Glutamatergic neuron (in vitro differentiated cells): ENCODE measurements at regions not wholly inside any gene's neighbourhood (a gene's known extent, or its start where the extent isn't known, plus 50 kb on each side); places are given as distances from the start of the nearest gene placed in this dataset.

Experiments used
- DNase-seq: peaks from one replicate; pipeline ENCODE4 v3.0.0; 2022
- H3K27ac Mint-ChIP-seq: one replicate; pipeline ENCODE4 v1.8.0; 2020; ENCODE audit warnings: mild to moderate bottlenecking, mixed read lengths, inconsistent platforms; ENCODE audit not compliant: unreplicated experiment
- H3K27me3 Mint-ChIP-seq: one replicate; pipeline ENCODE4 v1.8.0; 2020; ENCODE audit warnings: mild to moderate bottlenecking, moderate library complexity, mixed read lengths, inconsistent platforms; ENCODE audit not compliant: unreplicated experiment
- H3K36me3 Mint-ChIP-seq: one replicate; pipeline ENCODE4 v1.8.0; 2020; ENCODE audit warnings: mild to moderate bottlenecking, mixed read lengths, inconsistent platforms; ENCODE audit not compliant: unreplicated experiment
- H3K4me1 Mint-ChIP-seq: one replicate; pipeline ENCODE4 v1.8.0; 2020; ENCODE audit warnings: mild to moderate bottlenecking, low read depth, mixed read lengths, inconsistent platforms; ENCODE audit not compliant: unreplicated experiment
- H3K4me3 Mint-ChIP-seq: one replicate; pipeline ENCODE4 v1.8.0; 2020; ENCODE audit warnings: mild to moderate bottlenecking, mixed read lengths, inconsistent platforms; ENCODE audit not compliant: unreplicated experiment
- H3K9me3 Mint-ChIP-seq: one replicate; pipeline ENCODE4 v1.8.0; 2020; ENCODE audit warnings: mild to moderate bottlenecking, moderate library complexity, mixed read lengths, inconsistent platforms; ENCODE audit not compliant: unreplicated experiment
- TF ChIP-seq, protein P1 (sequence below): fragments of 200-600 bp; sonication (generic); IDR thresholded peaks from one replicate; pipeline ENCODE4 v1.5.0; 2021; ENCODE audit not compliant: partially characterized antibody, unreplicated experiment

DNA sequence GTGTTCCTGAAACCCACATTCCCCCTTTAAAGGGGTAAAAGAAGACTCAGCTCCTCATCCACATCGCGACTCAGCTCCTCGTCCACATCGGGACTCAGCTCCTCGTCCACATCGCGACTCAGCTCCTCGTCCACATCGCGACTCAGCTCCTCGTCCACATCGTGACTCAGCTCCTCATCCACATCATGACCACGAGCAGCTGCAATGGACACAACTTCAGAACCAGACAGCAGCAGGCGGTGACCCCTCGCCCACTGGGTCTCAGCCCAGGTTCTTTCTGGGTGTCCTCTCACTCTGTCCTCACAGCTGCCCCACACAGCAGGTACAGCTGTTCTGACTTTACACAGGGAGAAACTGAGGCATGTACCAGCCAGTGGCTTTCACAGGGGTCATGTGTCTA, 163.5 kb upstream of the SALL3 start:
- Mint-ChIP-seq H3K27me3 (peaks cover 2% of the 10 kb centered on the region), H3K4me3 (no peak overlapping the region), H3K27ac (no peak overlapping the region), H3K4me1 (no peaks in the 10 kb centered on the region), H3K9me3 (peaks cover 2% of the 10 kb centered on the region), H3K36me3 (no peaks in the 10 kb centered on the region)
- TF ChIP-seq, protein P1, sequence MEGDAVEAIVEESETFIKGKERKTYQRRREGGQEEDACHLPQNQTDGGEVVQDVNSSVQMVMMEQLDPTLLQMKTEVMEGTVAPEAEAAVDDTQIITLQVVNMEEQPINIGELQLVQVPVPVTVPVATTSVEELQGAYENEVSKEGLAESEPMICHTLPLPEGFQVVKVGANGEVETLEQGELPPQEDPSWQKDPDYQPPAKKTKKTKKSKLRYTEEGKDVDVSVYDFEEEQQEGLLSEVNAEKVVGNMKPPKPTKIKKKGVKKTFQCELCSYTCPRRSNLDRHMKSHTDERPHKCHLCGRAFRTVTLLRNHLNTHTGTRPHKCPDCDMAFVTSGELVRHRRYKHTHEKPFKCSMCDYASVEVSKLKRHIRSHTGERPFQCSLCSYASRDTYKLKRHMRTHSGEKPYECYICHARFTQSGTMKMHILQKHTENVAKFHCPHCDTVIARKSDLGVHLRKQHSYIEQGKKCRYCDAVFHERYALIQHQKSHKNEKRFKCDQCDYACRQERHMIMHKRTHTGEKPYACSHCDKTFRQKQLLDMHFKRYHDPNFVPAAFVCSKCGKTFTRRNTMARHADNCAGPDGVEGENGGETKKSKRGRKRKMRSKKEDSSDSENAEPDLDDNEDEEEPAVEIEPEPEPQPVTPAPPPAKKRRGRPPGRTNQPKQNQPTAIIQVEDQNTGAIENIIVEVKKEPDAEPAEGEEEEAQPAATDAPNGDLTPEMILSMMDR = no peak
- no peak for DNase-seq

DNA sequence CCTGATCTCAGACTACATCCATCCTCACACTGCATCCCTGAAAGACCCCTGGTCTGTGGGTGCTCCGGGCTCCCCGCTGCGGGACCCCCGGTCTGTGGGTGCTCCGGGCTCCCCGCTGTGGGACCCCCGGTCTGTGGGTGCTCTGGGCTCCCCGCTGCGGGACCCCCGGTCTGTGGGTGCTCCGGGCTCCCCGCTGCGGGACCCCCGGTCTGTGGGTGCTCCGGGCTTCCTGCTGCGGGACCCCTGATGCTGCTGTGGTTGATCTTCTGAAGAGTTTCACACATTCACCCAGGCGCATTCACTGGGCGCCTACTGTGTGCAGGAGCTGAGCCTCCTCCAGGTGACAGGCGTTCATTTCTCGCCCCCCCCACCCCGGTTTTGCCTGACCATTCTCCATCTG, 162.7 kb upstream of the SALL3 start:
- no peak overlapping the region for H3K4me3 Mint-ChIP-seq
- H3K27me3 Mint-ChIP-seq = peaks cover 2% of the 10 kb centered on the region
- peaks cover 2% of the 10 kb centered on the region for H3K9me3 Mint-ChIP-seq

DNA sequence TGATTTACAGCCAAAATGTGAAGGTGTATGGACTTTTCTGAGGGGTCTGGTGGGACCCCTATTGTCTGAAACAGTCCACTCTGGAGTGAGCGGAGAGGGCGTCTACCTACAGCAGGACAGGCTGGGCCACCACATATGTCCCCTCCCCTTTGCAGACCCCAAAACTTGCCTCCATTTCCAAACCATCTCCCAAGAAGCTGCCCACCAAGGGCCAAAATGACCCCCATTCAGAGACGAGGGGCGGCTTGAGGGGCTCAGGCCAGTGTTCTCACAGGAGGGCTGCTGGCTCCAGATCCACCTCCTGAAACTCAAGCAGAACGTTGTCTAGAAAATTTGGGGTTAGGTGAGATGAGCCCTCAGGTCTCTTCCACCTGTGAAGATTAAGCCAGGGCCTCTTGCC, 161.1 kb upstream of the SALL3 start:
- H3K36me3 Mint-ChIP-seq = peaks cover 5% of the 10 kb centered on the region
- H3K27me3 Mint-ChIP-seq = peaks cover 1% of the 10 kb centered on the region
- H3K4me3 Mint-ChIP-seq = no peak overlapping the region
- no peak for DNase-seq
- H3K9me3 Mint-ChIP-seq = peaks cover 2% of the 10 kb centered on the region
- no peaks in the 10 kb centered on the region for H3K4me1 Mint-ChIP-seq
- TF ChIP-seq, protein P1 = no peak
- H3K27ac Mint-ChIP-seq = no peak overlapping the region

More for the DNA sequence above, 162.7 kb upstream of the SALL3 start:
- TF ChIP-seq, protein P1 = no peak
- Mint-ChIP-seq H3K36me3 (no peaks in the 10 kb centered on the region), H3K27ac (no peak overlapping the region), H3K4me1 (no peaks in the 10 kb centered on the region)
- no peak for DNase-seq

DNA sequence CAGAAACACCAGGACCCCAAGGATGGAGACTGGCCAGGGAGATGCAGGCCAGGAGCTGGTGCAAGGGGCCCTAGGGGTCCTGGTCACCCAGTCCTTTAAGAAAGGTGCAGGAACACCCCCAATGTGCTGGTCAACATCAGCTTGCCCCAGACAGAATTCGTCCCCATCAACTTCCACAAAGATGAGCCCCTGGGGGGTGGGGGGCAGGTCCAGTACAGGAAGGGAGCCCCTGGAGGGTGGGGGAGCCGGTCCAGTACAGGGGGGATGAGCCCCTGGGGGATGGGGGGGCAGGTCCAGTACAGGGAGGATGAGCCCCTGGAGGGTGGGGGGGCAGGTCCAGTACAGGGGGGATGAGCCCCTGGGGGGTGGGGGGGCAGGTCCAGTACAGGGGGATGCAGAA, 160.7 kb upstream of the SALL3 start:
- DNase-seq = no peak
- no peak overlapping the region for H3K4me3 Mint-ChIP-seq
- H3K27me3 Mint-ChIP-seq = peaks cover 1% of the 10 kb centered on the region
- H3K9me3 Mint-ChIP-seq = peaks cover 2% of the 10 kb centered on the region
- TF ChIP-seq, protein P1 = no peak
- peaks cover 6% of the 10 kb centered on the region for H3K36me3 Mint-ChIP-seq
- H3K4me1 Mint-ChIP-seq = no peaks in the 10 kb centered on the region
- no peak overlapping the region for H3K27ac Mint-ChIP-seq

DNA sequence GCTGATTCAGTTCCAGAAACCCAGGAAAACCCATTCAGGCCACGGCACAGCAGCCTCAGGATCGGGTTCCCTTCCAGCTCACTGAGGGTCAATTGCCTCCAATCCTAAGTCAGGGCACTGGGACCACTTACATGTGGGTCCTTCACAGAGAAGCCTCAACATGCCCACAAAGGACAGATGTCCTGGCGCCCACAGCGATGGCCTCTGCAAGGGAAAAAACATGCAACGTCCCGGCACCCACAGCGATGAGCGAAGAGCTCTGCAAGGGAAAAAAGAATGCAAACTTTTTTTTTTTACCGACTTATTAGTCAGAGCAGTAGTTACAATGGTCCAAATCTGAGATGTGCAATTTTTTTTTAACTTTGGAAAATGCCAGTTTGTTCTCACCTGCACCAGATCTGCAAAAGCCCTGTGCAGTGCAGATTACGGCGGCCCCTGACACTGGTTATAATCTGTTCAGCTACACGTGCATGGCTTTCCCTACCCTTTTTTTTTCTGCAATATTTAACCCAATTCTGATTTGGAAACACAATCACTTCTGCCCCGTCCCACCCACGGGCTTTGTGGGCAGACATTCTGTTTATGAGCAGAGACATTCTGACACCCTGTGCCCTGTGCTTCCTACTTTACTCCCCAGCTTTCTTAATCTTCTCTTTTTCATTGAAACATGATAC, 159.3 kb upstream of the SALL3 start:
- Mint-ChIP-seq H3K4me1 (no peaks in the 10 kb centered on the region), H3K36me3 (peaks cover 6% of the 10 kb centered on the region), H3K4me3 (no peak overlapping the region), H3K27me3 (peaks cover 1% of the 10 kb centered on the region), H3K9me3 (peaks cover 2% of the 10 kb centered on the region), H3K27ac (no peak overlapping the region)
- TF ChIP-seq, protein P1 = no peak
- DNase-seq = no peak
